ENCODE measurements at regions not wholly inside any gene's neighbourhood (a gene's known extent, or its start where the extent isn't known, plus 50 kb on each side); places are given as distances from the start of the nearest gene placed in this dataset.

GRCh38 chr11:121703201-121703600 lies 250.4 kb upstream of the SORL1-AS1 start:
- H3K27ac ChIP-seq = no peak overlapping the region
- TF ChIP-seq ZFX (IDR thresholded peaks at IDR 0.05) = no peak
- TF ChIP-seq, protein P1, sequence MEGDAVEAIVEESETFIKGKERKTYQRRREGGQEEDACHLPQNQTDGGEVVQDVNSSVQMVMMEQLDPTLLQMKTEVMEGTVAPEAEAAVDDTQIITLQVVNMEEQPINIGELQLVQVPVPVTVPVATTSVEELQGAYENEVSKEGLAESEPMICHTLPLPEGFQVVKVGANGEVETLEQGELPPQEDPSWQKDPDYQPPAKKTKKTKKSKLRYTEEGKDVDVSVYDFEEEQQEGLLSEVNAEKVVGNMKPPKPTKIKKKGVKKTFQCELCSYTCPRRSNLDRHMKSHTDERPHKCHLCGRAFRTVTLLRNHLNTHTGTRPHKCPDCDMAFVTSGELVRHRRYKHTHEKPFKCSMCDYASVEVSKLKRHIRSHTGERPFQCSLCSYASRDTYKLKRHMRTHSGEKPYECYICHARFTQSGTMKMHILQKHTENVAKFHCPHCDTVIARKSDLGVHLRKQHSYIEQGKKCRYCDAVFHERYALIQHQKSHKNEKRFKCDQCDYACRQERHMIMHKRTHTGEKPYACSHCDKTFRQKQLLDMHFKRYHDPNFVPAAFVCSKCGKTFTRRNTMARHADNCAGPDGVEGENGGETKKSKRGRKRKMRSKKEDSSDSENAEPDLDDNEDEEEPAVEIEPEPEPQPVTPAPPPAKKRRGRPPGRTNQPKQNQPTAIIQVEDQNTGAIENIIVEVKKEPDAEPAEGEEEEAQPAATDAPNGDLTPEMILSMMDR (conservative IDR thresholded peaks at IDR 0.05) = no peak

DNA sequence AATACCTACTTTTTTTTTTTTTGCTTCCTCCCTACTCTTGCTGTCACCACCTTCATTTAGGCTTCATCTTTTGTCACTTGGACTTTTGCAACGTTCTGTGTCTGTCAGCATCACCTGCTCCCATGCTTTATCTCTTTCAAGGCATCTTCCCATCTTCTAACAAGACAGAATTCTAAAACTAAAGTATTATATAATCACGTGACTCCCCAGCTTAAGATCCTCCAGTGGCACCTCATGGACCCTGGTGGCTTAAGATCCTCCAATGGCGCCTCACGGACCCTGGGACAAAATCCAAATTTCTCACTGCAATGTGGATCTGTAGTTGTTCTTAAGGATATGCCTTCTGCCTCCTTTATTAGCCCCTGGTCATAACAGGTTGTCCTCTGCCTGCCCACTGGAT lies 248.2 kb upstream of the SORL1-AS1 start:
- TF ChIP-seq, protein P1 (conservative IDR thresholded peaks at IDR 0.05) = no peak
- TF ChIP-seq ZFX (IDR thresholded peaks at IDR 0.05) = no peak
- no peak overlapping the region for H3K27ac ChIP-seq

DNA sequence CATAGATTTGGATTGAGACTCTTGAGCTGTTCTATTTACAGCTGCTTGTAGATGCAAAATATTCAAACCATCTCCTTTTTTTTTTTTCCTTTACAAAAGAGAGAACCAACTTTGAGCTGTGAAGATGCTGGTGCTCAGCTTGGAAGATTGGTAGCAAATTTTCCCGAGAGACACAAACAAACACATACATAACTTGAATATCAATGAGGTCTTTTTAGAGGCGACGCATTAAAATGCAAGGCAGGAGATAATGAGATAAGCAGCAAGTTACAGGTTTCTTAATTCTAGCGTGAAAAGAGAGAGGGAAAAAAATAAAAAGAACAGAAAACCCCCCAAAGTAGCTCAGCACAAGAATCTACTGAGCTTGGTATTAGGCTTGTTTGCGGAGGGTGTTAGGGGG lies 247.0 kb upstream of the SORL1-AS1 start:
- H3K27ac ChIP-seq = no peak overlapping the region

GRCh38 chr11:121696931-121697670 lies 244.3 kb upstream of the SORL1-AS1 start:
- H3K27ac ChIP-seq = no peak overlapping the region
- no peak for TF ChIP-seq ZFX (IDR thresholded peaks at IDR 0.05)
- TF ChIP-seq, protein P1 (conservative IDR thresholded peaks at IDR 0.05) = no peak

More for the DNA sequence above, 247.0 kb upstream of the SORL1-AS1 start:
- no peak for TF ChIP-seq ZFX (IDR thresholded peaks at IDR 0.05)
- TF ChIP-seq, protein P1 (conservative IDR thresholded peaks at IDR 0.05) = no peak

GRCh38 chr11:121696177-121696871 lies 243.6 kb upstream of the SORL1-AS1 start:
- TF ChIP-seq, protein P1 (conservative IDR thresholded peaks at IDR 0.05) = no peak
- no peak for TF ChIP-seq ZFX (IDR thresholded peaks at IDR 0.05)
- H3K27ac ChIP-seq = no peak overlapping the region

DNA sequence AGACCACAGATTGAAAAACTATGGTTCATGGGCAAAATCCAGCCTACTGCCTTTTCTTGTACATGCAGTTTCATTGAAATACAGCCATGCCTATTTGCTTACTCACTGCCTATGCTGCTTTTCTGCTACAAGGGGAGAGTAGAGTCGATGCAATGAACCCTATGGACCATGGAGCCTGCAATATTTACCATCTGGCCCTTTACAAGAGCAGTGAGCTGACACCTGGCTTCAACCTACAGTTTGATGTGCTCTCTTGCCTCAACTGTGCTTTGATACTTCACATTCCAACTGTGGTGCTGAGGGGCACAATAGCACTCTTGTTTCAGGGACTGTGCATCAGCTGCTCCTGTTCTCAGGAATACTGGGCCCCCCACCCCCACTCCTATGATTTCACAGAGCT lies 239.5 kb upstream of the SORL1-AS1 start:
- no peak for TF ChIP-seq ZFX (IDR thresholded peaks at IDR 0.05)
- TF ChIP-seq, protein P1 (conservative IDR thresholded peaks at IDR 0.05) = no peak

More for the DNA sequence above, 239.5 kb upstream of the SORL1-AS1 start:
- no peak overlapping the region for H3K27ac ChIP-seq

Measured in C4-2B (cell line).